HEK293 (cell line): ENCODE measurements at regions not wholly inside any gene's neighbourhood (a gene's known extent, or its start where the extent isn't known, plus 50 kb on each side); places are given as distances from the start of the nearest gene placed in this dataset.

ENCODE experiments used
- CTCF ChIA-PET: fragments of 350-600 bp; formaldehyde crosslinking; extraction: SDS; loops from one replicate; lab custom pipeline; 2021; ENCODE audit warnings: antibody characterized with exemption; lab: Yijun Ruan, JAX
- POLR2A ChIA-PET: fragments of 300-600 bp; formaldehyde crosslinking; extraction: SDS; loops from one replicate; lab custom pipeline; 2020; ENCODE audit warnings: antibody characterized with exemption, inconsistent platforms; lab: Yijun Ruan, JAX
- H3K27ac ChIP-seq: fragments of 200-500 bp; sonication (Bioruptor generic); 2 replicates; pipeline ENCODE4 v1.5.1; 2014; ENCODE audit warnings: low read depth, low read length, control low read depth, inconsistent platforms; ENCODE audit errors: extremely low read depth
- H3K36me3 ChIP-seq, 2 experiments: fragments of 200-500 bp in 1 of 2; sonication (Bioruptor generic) in 1 of 2; 1 replicate in 1 of 2; 2 replicates in 1 of 2; pipeline ENCODE4 v1.5.1; 2014 to 2017; ENCODE audit warnings: inconsistent platforms in 2 of 2, low read length in 2 of 2; ENCODE audit not compliant: control insufficient read depth in 2 of 2, insufficient read depth in 1 of 2
- H3K4me1 ChIP-seq: fragments of 200-500 bp; sonication (Bioruptor generic); 2 replicates; pipeline ENCODE4 v1.5.1; 2014; ENCODE audit warnings: mild to moderate bottlenecking, low read length, inconsistent platforms; ENCODE audit not compliant: control insufficient read depth, insufficient read depth
- H3K4me3 ChIP-seq: 2 replicates; pipeline ENCODE4 v1.5.1; 2011; ENCODE audit warnings: low read depth, mild to moderate bottlenecking, control low read depth, low read length, moderate library complexity
- H3K9me3 ChIP-seq: fragments of 200-500 bp; sonication (Bioruptor generic); 2 replicates; pipeline ENCODE4 v1.5.1; 2014; ENCODE audit warnings: low read depth, low read length, inconsistent platforms; ENCODE audit not compliant: control insufficient read depth, insufficient read depth
- BCL11A ChIP-seq: fragments of 450-650 bp; formaldehyde crosslinking; IDR thresholded peaks from 2 replicates; pipeline ENCODE4 v1.5.1; 2016; ENCODE audit warnings: low read depth, missing biosample characterization, missing genetic modification characterization
- HOXD13 ChIP-seq: sonication (generic); formaldehyde crosslinking; IDR thresholded peaks from 2 replicates; pipeline ENCODE4 v1.8.0; 2022; ENCODE audit warnings: missing genetic modification reagents, borderline replicate concordance
- MZF1 ChIP-seq: fragments of 450-650 bp; formaldehyde crosslinking; IDR thresholded peaks from 2 replicates; pipeline ENCODE4 v1.5.1; 2017; ENCODE audit warnings: missing biosample characterization, missing genetic modification characterization, borderline replicate concordance
- ZBTB17 ChIP-seq: fragments of 450-650 bp; formaldehyde crosslinking; IDR thresholded peaks from 2 replicates; pipeline ENCODE4 v1.5.1; 2016; ENCODE audit warnings: missing biosample characterization, missing genetic modification characterization
- ZFP3 ChIP-seq: fragments of 450-650 bp; formaldehyde crosslinking; IDR thresholded peaks from 2 replicates; pipeline ENCODE4 v1.5.1; 2016; ENCODE audit warnings: low read depth, missing biosample characterization, missing genetic modification characterization
- ZFP69B ChIP-seq: fragments of 450-650 bp; formaldehyde crosslinking; IDR thresholded peaks from 2 replicates; pipeline ENCODE4 v1.5.1; 2016; ENCODE audit warnings: missing biosample characterization, missing genetic modification characterization
- ZNF169 ChIP-seq: fragments of 450-650 bp; formaldehyde crosslinking; IDR thresholded peaks from 2 replicates; pipeline ENCODE4 v1.5.1; 2016; ENCODE audit warnings: missing biosample characterization, missing genetic modification characterization
- ZNF174 ChIP-seq: fragments of 450-650 bp; formaldehyde crosslinking; IDR thresholded peaks from 2 replicates; pipeline ENCODE4 v1.5.0; 2017; ENCODE audit warnings: missing biosample characterization, mild to moderate bottlenecking, missing genetic modification characterization
- ZNF433 ChIP-seq: fragments of 450-650 bp; formaldehyde crosslinking; IDR thresholded peaks from 2 replicates; pipeline ENCODE4 v1.5.1; 2016; ENCODE audit warnings: missing biosample characterization, missing genetic modification characterization, low read depth
- TF ChIP-seq, protein P1 (sequence below): fragments of 450-650 bp; formaldehyde crosslinking; IDR thresholded peaks from 2 replicates; pipeline ENCODE4 v1.5.1; 2016; ENCODE audit warnings: missing biosample characterization, missing genetic modification characterization
- TF ChIP-seq, protein P2 (sequence below): fragments of 450-650 bp; formaldehyde crosslinking; IDR thresholded peaks from 2 replicates; pipeline ENCODE4 v1.5.1; 2016; ENCODE audit warnings: missing biosample characterization, missing genetic modification characterization
- TF ChIP-seq, protein P3 (sequence below): fragments of 450-650 bp; formaldehyde crosslinking; IDR thresholded peaks from 2 replicates; pipeline ENCODE4 v1.5.1; 2016; ENCODE audit warnings: missing biosample characterization, missing genetic modification characterization
- TF ChIP-seq, protein P4 (sequence below): fragments of 450-650 bp; formaldehyde crosslinking; IDR thresholded peaks from 2 replicates; pipeline ENCODE4 v1.5.1; 2016; ENCODE audit warnings: missing biosample characterization, missing genetic modification characterization, borderline replicate concordance
- TF ChIP-seq, protein P5 (sequence below): fragments of 450-650 bp; formaldehyde crosslinking; conservative IDR thresholded peaks from 2 replicates; pipeline ENCODE4 v1.5.1; 2016; ENCODE audit warnings: low read depth, missing biosample characterization, missing genetic modification characterization

DNA sequence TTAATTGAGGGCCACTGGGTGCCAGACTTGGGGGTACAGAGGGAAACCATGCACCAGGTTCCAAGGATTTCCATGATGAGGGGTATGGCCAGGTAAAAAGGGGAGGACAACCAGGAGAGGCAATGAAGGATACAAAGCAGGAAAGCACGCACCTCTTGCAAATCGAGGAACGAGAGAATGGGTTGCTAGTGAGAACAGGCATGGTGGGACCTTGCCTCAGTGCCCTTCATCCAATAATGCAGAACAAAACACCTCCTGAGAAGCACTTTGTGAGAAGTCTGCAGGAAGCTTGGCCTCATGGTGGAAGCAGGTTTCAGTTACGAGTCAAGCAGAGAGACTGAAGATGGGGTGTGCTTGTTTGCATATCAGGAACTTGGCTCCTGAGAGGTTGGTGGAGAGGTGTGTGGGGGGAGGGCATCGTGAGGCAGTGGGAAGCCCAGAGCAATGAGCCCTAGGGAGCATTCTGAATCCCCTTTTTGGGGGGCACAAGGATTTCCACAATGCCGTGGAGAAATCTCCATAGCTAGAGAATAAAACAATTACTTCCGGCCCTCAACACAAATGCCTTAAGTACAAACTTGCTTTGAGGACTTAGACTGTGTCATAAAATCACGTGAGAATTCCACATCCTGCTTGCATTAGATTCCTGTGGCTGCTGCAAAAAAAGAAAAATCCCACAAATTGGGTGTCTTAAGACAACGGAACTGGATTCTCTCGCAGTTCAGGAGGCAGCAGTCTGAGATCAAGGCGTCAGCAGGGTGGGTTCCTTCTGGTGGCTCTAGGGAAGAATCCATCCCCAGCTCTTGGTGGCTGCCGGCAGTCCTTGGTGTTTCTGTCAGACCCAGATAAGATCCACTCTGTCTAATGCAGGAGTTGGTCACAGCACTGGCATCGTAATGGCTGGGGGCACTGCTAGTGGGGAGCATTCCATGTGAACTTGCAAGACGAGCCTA is 54.9 kb upstream of the BACE2 start:
- no peaks in the 10 kb centered on the region for H3K9me3 ChIP-seq
- no peak overlapping the region for H3K4me3 ChIP-seq
- H3K36me3 ChIP-seq, result no peaks in the 10 kb centered on the region
- TF ChIP-seq ZNF169 (tag by site-specific recombination), result no peak
- TF ChIP-seq ZFP69B (tag by site-specific recombination), result no peak
- TF ChIP-seq HOXD13, result no peak
- TF ChIP-seq, protein P1, sequence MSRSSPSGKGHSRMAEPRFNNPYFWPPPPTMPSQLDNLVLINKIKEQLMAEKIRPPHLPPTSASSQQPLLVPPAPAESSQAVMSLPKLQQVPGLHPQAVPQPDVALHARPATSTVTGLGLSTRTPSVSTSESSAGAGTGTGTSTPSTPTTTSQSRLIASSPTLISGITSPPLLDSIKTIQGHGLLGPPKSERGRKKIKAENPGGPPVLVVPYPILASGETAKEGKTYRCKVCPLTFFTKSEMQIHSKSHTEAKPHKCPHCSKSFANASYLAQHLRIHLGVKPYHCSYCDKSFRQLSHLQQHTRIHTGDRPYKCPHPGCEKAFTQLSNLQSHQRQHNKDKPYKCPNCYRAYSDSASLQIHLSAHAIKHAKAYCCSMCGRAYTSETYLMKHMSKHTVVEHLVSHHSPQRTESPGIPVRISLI (tag by site-specific recombination), result peak; percentile 78
- TF ChIP-seq ZNF433 (tag by site-specific recombination), result no peak
- TF ChIP-seq, protein P2, sequence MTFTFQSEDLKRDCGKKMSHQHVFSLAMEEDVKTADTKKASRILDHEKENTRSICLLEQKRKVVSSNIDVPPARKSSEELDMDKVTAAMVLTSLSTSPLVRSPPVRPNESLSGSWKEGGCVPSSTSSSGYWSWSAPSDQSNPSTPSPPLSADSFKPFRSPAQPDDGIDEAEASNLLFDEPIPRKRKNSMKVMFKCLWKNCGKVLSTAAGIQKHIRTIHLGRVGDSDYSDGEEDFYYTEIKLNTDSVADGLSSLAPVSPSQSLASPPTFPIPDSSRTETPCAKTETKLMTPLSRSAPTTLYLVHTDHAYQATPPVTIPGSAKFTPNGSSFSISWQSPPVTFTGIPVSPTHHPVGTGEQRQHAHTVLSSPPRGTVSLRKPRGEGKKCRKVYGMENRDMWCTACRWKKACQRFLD, result no peak
- TF ChIP-seq, protein P3, sequence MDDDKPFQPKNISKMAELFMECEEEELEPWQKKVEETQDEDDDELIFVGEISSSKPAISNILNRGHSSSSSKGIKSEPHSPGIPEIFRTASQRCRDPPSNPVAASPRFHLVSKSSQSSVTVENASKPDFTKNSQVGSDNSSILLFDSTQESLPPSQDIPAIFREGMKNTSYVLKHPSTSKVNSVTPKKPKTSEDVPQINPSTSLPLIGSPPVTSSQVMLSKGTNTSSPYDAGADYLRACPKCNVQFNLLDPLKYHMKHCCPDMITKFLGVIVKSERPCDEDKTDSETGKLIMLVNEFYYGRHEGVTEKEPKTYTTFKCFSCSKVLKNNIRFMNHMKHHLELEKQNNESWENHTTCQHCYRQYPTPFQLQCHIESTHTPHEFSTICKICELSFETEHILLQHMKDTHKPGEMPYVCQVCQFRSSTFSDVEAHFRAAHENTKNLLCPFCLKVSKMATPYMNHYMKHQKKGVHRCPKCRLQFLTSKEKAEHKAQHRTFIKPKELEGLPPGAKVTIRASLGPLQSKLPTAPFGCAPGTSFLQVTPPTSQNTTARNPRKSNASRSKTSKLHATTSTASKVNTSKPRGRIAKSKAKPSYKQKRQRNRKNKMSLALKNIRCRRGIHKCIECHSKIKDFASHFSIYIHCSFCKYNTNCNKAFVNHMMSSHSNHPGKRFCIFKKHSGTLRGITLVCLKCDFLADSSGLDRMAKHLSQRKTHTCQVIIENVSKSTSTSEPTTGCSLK, result no peak
- TF ChIP-seq, protein P4, sequence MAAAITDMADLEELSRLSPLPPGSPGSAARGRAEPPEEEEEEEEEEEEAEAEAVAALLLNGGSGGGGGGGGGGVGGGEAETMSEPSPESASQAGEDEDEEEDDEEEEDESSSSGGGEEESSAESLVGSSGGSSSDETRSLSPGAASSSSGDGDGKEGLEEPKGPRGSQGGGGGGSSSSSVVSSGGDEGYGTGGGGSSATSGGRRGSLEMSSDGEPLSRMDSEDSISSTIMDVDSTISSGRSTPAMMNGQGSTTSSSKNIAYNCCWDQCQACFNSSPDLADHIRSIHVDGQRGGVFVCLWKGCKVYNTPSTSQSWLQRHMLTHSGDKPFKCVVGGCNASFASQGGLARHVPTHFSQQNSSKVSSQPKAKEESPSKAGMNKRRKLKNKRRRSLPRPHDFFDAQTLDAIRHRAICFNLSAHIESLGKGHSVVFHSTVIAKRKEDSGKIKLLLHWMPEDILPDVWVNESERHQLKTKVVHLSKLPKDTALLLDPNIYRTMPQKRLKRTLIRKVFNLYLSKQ (tag by site-specific recombination), result no peak
- 0 out of 2 replicates have a peak, but pooled peaks have one; percentile 19 for TF ChIP-seq ZBTB17 (tag by site-specific recombination)
- no peak for TF ChIP-seq MZF1 (tag by site-specific recombination)
- TF ChIP-seq, protein P5, sequence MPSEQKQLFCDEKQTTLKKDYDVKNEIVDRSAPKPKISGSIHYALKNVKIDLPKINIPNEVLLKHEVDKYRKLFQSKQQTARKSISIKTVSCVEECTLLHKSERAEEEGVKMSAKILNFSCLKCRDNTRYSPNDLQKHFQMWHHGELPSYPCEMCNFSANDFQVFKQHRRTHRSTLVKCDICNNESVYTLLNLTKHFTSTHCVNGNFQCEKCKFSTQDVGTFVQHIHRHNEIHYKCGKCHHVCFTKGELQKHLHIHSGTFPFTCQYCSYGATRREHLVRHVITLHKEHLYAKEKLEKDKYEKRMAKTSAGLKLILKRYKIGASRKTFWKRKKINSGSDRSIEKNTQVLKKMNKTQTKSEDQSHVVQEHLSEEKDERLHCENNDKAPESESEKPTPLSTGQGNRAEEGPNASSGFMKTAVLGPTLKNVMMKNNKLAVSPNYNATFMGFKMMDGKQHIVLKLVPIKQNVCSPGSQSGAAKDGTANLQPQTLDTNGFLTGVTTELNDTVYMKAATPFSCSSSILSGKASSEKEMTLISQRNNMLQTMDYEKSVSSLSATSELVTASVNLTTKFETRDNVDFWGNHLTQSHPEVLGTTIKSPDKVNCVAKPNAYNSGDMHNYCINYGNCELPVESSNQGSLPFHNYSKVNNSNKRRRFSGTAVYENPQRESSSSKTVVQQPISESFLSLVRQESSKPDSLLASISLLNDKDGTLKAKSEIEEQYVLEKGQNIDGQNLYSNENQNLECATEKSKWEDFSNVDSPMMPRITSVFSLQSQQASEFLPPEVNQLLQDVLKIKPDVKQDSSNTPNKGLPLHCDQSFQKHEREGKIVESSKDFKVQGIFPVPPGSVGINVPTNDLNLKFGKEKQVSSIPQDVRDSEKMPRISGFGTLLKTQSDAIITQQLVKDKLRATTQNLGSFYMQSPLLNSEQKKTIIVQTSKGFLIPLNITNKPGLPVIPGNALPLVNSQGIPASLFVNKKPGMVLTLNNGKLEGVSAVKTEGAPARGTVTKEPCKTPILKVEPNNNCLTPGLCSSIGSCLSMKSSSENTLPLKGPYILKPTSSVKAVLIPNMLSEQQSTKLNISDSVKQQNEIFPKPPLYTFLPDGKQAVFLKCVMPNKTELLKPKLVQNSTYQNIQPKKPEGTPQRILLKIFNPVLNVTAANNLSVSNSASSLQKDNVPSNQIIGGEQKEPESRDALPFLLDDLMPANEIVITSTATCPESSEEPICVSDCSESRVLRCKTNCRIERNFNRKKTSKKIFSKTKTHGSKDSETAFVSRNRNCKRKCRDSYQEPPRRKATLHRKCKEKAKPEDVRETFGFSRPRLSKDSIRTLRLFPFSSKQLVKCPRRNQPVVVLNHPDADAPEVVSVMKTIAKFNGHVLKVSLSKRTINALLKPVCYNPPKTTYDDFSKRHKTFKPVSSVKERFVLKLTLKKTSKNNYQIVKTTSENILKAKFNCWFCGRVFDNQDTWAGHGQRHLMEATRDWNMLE (tag by site-specific recombination), result 0 out of 2 replicates have a peak, but pooled peaks have one; percentile 46
- no peak for TF ChIP-seq ZFP3 (tag by site-specific recombination)
- no peak for TF ChIP-seq BCL11A
- no peak for TF ChIP-seq ZNF174
- peaks cover 4% of the 10 kb centered on the region; the same call in 1 of the 2 replicates for H3K4me1 ChIP-seq
- no peak overlapping the region for H3K27ac ChIP-seq
- POLR2A ChIA-PET, result no interaction called here
- CTCF ChIA-PET, result interaction anchor here (1.2 to 1.3 kb wide), 2 partner anchors 14 to 170 kb away, joined by 3 read pairs; no protein-coding TSS in a partner anchor
